ENCODE measurements at regions not wholly inside any gene's neighbourhood (a gene's known extent, or its start where the extent isn't known, plus 50 kb on each side); places are given as distances from the start of the nearest gene placed in this dataset.

- Mint-ChIP-seq H3K4me3 (no peak overlapping the region), H3K9me3 (no peaks in the 10 kb centered on the region), H3K4me1 (peaks cover 14 to 16% of the 10 kb centered on the region in 2 experiments), H3K27ac (no peak overlapping the region), H3K36me3 (ENCODE audit: insufficient read depth in 1 of 3, low read depth in 3 of 3) (no peaks in the 10 kb centered on the region), H3K27me3 (ENCODE audit: low read depth) (peaks cover 5% of the 10 kb centered on the region)
- no peak overlapping the region for H3K14ac ChIP-seq (ENCODE audit: insufficient read depth, low read length)
- H3K56ac ChIP-seq (ENCODE audit: insufficient read length, low read depth, low read length): no peak overlapping the region
- no peak overlapping the region for H3T11ph ChIP-seq (ENCODE audit: low read length)
- no peak overlapping the region for H4K5ac ChIP-seq (ENCODE audit: insufficient read length, low read depth, low read length)
- no peak overlapping the region for H2BK15ac ChIP-seq (ENCODE audit: low read depth, low read length)
- no peak overlapping the region for H3K4ac ChIP-seq (ENCODE audit: low read depth, low read length)
- no peak overlapping the region for H2BK12ac ChIP-seq (ENCODE audit: insufficient read length, low read depth, low read length)
- H3K4me2 ChIP-seq (ENCODE audit: insufficient read depth, insufficient read length, low read length): no peak overlapping the region
- H3K23ac ChIP-seq (ENCODE audit: insufficient read length, low read depth, low read length): no peak overlapping the region
- H2BK20ac ChIP-seq (ENCODE audit: low read depth, low read length, poor library complexity, severe bottlenecking): no peak overlapping the region
- no peaks in the 10 kb centered on the region for H3K27me3 ChIP-seq (ENCODE audit: insufficient read depth, low read length)
- H2BK5ac ChIP-seq (ENCODE audit: insufficient read length, low read length): no peak overlapping the region
- H4K91ac ChIP-seq (ENCODE audit: insufficient read length, low read depth, low read length): no peak overlapping the region
- no peak overlapping the region for H4K8ac ChIP-seq (replicated peaks; ENCODE audit: insufficient read length, low read depth, low read length)
- H3K18ac ChIP-seq (ENCODE audit: insufficient read length, low read depth, low read length): no peak overlapping the region
- no CpG with 5 or more reads among the region's 5 CpGs for WGBS (ENCODE audit: extremely low coverage, insufficient read length, low lambda C conversion rate)
- H3K79me1 ChIP-seq (ENCODE audit: insufficient read depth, low read depth, low read length, poor library complexity, severe bottlenecking): no peaks in the 10 kb centered on the region
- no peak overlapping the region for H2BK120ac ChIP-seq (ENCODE audit: low read depth, low read length, poor library complexity, severe bottlenecking)
- H2AK5ac ChIP-seq (ENCODE audit: insufficient read length, low read length): no peak overlapping the region
- H3K9ac ChIP-seq (ENCODE audit: extremely low read depth, insufficient read length, low read length): no peak overlapping the region
- H3K23me2 ChIP-seq (ENCODE audit: insufficient read length, low read depth, low read length, poor library complexity, severe bottlenecking): no peaks in the 10 kb centered on the region
- TF ChIP-seq, protein P1, sequence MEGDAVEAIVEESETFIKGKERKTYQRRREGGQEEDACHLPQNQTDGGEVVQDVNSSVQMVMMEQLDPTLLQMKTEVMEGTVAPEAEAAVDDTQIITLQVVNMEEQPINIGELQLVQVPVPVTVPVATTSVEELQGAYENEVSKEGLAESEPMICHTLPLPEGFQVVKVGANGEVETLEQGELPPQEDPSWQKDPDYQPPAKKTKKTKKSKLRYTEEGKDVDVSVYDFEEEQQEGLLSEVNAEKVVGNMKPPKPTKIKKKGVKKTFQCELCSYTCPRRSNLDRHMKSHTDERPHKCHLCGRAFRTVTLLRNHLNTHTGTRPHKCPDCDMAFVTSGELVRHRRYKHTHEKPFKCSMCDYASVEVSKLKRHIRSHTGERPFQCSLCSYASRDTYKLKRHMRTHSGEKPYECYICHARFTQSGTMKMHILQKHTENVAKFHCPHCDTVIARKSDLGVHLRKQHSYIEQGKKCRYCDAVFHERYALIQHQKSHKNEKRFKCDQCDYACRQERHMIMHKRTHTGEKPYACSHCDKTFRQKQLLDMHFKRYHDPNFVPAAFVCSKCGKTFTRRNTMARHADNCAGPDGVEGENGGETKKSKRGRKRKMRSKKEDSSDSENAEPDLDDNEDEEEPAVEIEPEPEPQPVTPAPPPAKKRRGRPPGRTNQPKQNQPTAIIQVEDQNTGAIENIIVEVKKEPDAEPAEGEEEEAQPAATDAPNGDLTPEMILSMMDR (conservative IDR thresholded peaks at IDR 0.05): no peak
- H3K4me1 ChIP-seq (ENCODE audit: insufficient read depth, low read length): no peaks in the 10 kb centered on the region; the same call in 1 of the 2 replicates
- DNase-seq: no peak
- H3K79me2 ChIP-seq (ENCODE audit: insufficient read depth, low read length): no peaks in the 10 kb centered on the region
- H3K9me3 ChIP-seq (ENCODE audit: control insufficient read depth, low read depth, low read length): no peaks in the 10 kb centered on the region
- H3K27ac ChIP-seq (ENCODE audit: insufficient read length, low read depth, low read length): no peak overlapping the region
- no peak overlapping the region for H2AFZ ChIP-seq (ENCODE audit: low read length)
- no peaks in the 10 kb centered on the region for H4K20me1 ChIP-seq (ENCODE audit: control insufficient read depth, insufficient read depth, insufficient read length)
Observed at GRCh38 chr3:150169330-150169940, 198.7 kb upstream of the PFN2 start.
